ENCODE measurements at regions not wholly inside any gene's neighbourhood (a gene's known extent, or its start where the extent isn't known, plus 50 kb on each side); places are given as distances from the start of the nearest gene placed in this dataset.

DNA sequence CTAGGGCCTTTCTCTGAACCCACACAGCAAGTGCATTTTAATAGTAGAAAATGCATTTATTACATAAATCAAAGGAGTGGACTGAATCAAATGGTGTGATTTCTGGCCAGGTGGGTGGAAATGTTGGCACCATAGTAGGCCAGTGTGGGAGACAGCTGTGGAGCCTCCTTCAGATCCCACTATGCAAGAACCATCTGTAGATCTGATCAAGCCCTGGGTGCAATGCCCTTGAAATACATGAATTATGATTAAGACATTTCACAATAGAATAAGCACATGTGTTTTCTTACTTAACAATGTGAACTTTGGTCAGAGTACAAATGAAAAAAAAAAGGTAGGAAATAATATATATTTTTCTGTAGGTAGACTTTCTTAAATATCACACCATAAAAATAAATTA, 204.3 kb downstream of the PCDH7 start:
- no peak for DNase-seq (ENCODE audit: low spot score)

DNA sequence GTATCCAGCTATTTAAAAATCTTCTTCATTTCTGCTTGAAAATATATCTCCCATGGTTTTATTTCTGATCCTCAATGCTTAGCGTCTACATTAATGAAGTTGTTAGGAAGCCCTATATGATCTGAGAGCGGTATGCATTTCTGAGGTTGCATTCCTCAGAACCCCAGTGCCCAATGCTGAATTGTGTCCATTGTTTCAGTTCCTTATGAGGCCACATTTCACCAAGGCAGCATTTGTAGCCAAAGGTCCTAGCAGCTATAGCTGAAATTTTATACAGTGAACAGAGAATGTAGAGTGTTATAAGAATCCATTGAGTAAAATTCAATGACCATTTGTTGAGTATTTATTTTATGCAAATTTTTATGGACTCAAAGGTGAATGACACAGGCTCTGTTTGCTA, 209.5 kb downstream of the PCDH7 start:
- TF ChIP-seq, protein P1, sequence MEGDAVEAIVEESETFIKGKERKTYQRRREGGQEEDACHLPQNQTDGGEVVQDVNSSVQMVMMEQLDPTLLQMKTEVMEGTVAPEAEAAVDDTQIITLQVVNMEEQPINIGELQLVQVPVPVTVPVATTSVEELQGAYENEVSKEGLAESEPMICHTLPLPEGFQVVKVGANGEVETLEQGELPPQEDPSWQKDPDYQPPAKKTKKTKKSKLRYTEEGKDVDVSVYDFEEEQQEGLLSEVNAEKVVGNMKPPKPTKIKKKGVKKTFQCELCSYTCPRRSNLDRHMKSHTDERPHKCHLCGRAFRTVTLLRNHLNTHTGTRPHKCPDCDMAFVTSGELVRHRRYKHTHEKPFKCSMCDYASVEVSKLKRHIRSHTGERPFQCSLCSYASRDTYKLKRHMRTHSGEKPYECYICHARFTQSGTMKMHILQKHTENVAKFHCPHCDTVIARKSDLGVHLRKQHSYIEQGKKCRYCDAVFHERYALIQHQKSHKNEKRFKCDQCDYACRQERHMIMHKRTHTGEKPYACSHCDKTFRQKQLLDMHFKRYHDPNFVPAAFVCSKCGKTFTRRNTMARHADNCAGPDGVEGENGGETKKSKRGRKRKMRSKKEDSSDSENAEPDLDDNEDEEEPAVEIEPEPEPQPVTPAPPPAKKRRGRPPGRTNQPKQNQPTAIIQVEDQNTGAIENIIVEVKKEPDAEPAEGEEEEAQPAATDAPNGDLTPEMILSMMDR (IDR thresholded peaks at IDR 0.05): no peak
- DNase-seq (ENCODE audit: low spot score) (no peak), ATAC-seq (ENCODE audit: low FRiP score) (no peak)

More for the DNA sequence above, 204.3 kb downstream of the PCDH7 start:
- ATAC-seq (ENCODE audit: low FRiP score): no peak
- TF ChIP-seq, protein P1 (IDR thresholded peaks at IDR 0.05): no peak

DNA sequence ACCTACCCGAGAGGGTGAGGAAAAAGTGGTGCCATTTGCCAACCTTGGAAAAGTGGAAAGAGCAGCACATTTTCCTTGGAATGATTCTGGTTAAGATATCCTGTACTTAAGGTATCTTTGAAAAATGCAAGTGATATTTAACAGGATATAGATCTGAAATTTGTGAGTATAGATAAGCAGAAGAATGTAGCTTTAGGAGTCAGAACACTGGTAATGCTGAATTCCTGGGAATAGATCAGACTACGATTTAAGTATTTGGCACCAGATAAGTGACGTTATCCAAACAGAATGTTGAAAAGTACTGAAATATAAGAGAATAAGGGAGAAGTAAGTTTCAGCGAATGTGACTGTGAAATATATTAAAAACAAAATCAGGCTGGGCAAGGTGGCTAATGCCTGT, 210.1 kb downstream of the PCDH7 start:
- no peak for ATAC-seq (ENCODE audit: low FRiP score)

DNA sequence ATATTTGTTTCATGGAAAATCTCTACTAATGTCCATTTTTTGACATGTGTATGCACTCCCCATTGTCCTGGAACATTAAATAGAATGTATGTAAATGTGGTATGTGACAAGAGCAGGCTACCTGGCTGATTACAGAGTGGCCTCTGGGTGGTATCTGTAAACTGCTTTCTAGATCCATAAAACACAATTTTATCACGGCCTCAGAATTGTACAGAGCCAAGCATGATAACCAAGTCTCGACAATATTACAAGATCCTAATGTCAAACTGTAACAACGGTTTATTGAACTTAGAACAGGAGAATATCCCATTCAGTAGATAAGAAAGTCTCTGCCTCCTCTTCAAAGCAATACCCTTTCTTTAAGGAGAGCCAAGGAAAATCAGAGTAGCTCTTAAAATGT, 212.4 kb downstream of the PCDH7 start:
- no peak for DNase-seq (ENCODE audit: low spot score)
- no peak for ATAC-seq (ENCODE audit: low FRiP score)
- TF ChIP-seq, protein P1 (IDR thresholded peaks at IDR 0.05): no peak

More for the DNA sequence above, 210.1 kb downstream of the PCDH7 start:
- TF ChIP-seq, protein P1 (IDR thresholded peaks at IDR 0.05): no peak
- no peak for DNase-seq (ENCODE audit: low spot score)

DNA sequence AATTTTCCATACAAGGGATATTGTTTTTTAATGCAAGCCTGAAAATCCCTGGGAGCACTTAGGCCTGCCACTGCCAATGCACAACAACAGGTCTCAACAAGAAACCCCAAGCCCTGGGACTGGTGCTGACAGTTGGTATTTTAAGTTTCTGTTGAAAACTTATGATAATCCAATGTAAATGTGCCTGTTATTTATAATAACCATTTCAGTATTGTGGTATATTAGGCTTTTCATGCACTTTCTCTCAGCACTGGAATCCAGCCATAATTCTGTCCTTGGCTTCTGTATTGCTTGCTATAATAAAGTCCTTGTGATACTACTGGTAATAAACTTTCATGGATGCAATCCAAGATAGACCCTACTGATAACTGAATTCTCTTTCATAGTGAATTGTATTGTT, 218.9 kb downstream of the PCDH7 start:
- TF ChIP-seq, protein P1 (IDR thresholded peaks at IDR 0.05): no peak
- DNase-seq (ENCODE audit: low spot score) (no peak), ATAC-seq (ENCODE audit: low FRiP score) (no peak)

DNA sequence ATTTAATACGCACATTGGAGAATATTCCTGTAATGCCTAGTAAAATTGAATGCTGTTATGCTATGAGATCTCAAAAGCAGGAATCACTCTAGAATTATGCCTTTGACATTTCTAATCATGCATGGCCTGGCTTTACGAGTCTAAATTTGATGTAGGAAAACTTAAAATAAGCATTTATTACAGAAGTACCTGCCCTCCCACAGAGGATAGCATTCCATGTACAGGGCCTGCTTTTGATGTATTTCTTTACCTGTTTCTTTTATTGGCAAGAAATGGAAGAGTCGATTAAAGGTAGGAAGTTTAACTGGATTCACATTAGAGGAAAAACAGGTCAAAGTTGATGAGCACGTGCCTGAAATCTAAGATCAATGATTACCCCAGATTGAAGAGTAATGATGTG, 219.5 kb downstream of the PCDH7 start:
- TF ChIP-seq, protein P1 (IDR thresholded peaks at IDR 0.05): no peak
- no peak for ATAC-seq (ENCODE audit: low FRiP score)
- DNase-seq (ENCODE audit: low spot score): no peak

DNA sequence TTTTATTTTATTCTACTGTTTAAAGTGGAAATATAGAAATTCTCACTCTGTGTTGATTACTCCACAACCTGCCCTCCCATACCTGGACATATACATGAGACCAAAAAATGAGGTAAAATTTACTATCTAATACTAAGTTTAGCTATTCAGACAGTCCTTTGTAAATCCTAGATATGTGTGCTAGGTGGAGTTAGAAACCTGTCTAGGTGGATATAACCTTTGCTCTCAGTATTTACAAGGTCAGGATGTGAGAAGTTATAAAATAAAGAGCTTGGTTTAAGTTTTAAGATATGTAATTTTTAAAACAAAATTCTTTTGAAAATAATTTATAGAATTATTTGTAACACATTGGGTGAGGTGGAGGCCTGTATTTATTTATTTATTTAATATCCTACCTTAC, 221.5 kb downstream of the PCDH7 start:
- DNase-seq (ENCODE audit: low spot score) (no peak), ATAC-seq (ENCODE audit: low FRiP score) (no peak)
- TF ChIP-seq, protein P1 (IDR thresholded peaks at IDR 0.05): no peak

Data from omental fat pad (tissue), 3 donors.